HepG2 (cell line): ENCODE measurements at regions not wholly inside any gene's neighbourhood (a gene's known extent, or its start where the extent isn't known, plus 50 kb on each side); places are given as distances from the start of the nearest gene placed in this dataset.

Experiments
- ATAC-seq: fragments of 200-7000 bp; cut with Tn5 transposase; 3 replicates; pipeline ENCODE4 v1.9.1; 2020; ENCODE audit warnings: mild to moderate bottlenecking, moderate library complexity
- BruUV-seq: library from RNA; stranded (reverse); fragments of 400-500 nt; replicated peaks from 2 replicates; lab custom pipeline; 2021; lab: Mats Ljungman, UMichigan
- CTCF ChIA-PET: fragments of 300-600 bp; formaldehyde crosslinking; extraction: SDS; loops from one replicate; lab custom pipeline; 2021; ENCODE audit warnings: low total read pairs, inconsistent platforms, low intra/inter-chr PET ratio; lab: Yijun Ruan, JAX
- POLR2A ChIA-PET: fragments of 350-600 bp; sonication (Branson Sonifier 250); formaldehyde crosslinking; loops from one replicate; lab custom pipeline; 2020; ENCODE audit warnings: antibody characterized with exemption, inconsistent platforms; lab: Yijun Ruan, JAX
- DNase-seq: peaks from one replicate; pipeline ENCODE4 v3.0.0-alpha.2; 2015; ENCODE audit warnings: low spot score
- FAIRE-seq: peaks from 3 replicates; lab custom pipeline; 2011; peaks lifted over from hg19 to GRCh38; lab: Jason Lieb, UNC
- H2AFZ ChIP-seq: one replicate; pipeline ENCODE4 v1.6.1; 2011; ENCODE audit warnings: low read length, inconsistent platforms
- H3K27ac ChIP-seq: fragments of 300-600 bp; 3 replicates; pipeline ENCODE4 v1.8.0; 2011; ENCODE audit warnings: mixed run types, mild to moderate bottlenecking, mixed read lengths, low read length, inconsistent platforms; ENCODE audit not compliant: insufficient read depth; ENCODE audit errors: extremely low read length
- H3K27me3 ChIP-seq, 2 experiments: fragments of 200-600 bp in 1 of 2; 2 replicates in 1 of 2; 3 replicates in 1 of 2; pipeline versions ENCODE4 v1.6.0 to v1.8.0; 2011; ENCODE audit warnings: low read length in 2 of 2, mild to moderate bottlenecking in 2 of 2, moderate library complexity in 2 of 2, inconsistent platforms in 1 of 2; ENCODE audit not compliant: insufficient read depth in 2 of 2, control insufficient read depth in 1 of 2
- H3K36me3 ChIP-seq, 2 experiments: fragments of 200-600 bp in 1 of 2; replicated peaks in 1 of 2; 2 replicates in 1 of 2; 3 replicates in 1 of 2; pipeline versions ENCODE4 v1.5.1 to v1.8.0; 2011; ENCODE audit warnings: low read length in 2 of 2, inconsistent platforms in 1 of 2; ENCODE audit not compliant: insufficient read depth in 2 of 2, control insufficient read depth in 1 of 2
- H3K4me1 ChIP-seq: 2 replicates; pipeline ENCODE4 v1.5.1; 2012; ENCODE audit warnings: low read length, inconsistent platforms; ENCODE audit not compliant: insufficient read depth
- H3K4me2 ChIP-seq: 2 replicates; pipeline ENCODE4 v1.6.0; 2011; ENCODE audit warnings: low read depth, low read length, inconsistent platforms
- H3K4me3 ChIP-seq, 3 experiments: fragments of 200-600 bp in 1 of 3; sonication (generic), shearing (Covaris generic) in 1 of 3; replicated peaks in 1 of 3; 2 replicates each; pipeline ENCODE4 v1.5.1; 2011 to 2016; ENCODE audit warnings: low read length in 3 of 3, inconsistent platforms in 2 of 3, low read depth in 2 of 3, mild to moderate bottlenecking in 2 of 3, control low read depth in 1 of 3, mixed read lengths in 1 of 3; ENCODE audit not compliant: insufficient read depth in 1 of 3
- H3K79me2 ChIP-seq: one replicate; pipeline ENCODE4 v1.6.1; 2011; ENCODE audit warnings: low read length, inconsistent platforms; ENCODE audit not compliant: insufficient read depth
- H3K9ac ChIP-seq: 2 replicates; pipeline ENCODE4 v1.6.0; 2011; ENCODE audit warnings: mild to moderate bottlenecking, low read depth, low read length, inconsistent platforms; ENCODE audit not compliant: insufficient read depth
- H3K9me3 ChIP-seq: 2 replicates; pipeline ENCODE4 v1.5.1; 2012; ENCODE audit warnings: mild to moderate bottlenecking, low read length
- H4K20me1 ChIP-seq: 2 replicates; pipeline ENCODE4 v1.6.0; 2011; ENCODE audit warnings: inconsistent platforms, mild to moderate bottlenecking, low read length, moderate library complexity; ENCODE audit not compliant: insufficient read depth
- ATF7 ChIP-seq, 2 experiments: fragments of 450-650 bp in 1 of 2; sonication (generic) in 1 of 2; formaldehyde crosslinking in 1 of 2; IDR thresholded peaks; 2 replicates each; pipeline versions ENCODE4 v1.4.0 to v1.6.1; 2016 to 2020; ENCODE audit warnings: antibody characterized with exemption in 1 of 2, mild to moderate bottlenecking in 1 of 2, missing genetic modification reagents in 1 of 2
- HIC2 ChIP-seq: sonication (generic); formaldehyde crosslinking; IDR thresholded peaks from 2 replicates; pipeline ENCODE4 v1.9.0; 2022; ENCODE audit warnings: low read depth, missing genetic modification reagents
- HNRNPK ChIP-seq: fragments of 200-400 bp; formaldehyde crosslinking; IDR thresholded peaks from 2 replicates; pipeline ENCODE4 v1.6.1; 2018; ENCODE audit warnings: low read length, low read depth, moderate library complexity, mild to moderate bottlenecking; ENCODE audit not compliant: poor library complexity, severe bottlenecking
- JDP2 ChIP-seq: sonication (generic); formaldehyde crosslinking; IDR thresholded peaks from 2 replicates; pipeline ENCODE4 v1.8.1; 2022; ENCODE audit warnings: missing genetic modification reagents, borderline replicate concordance
- PCBP1 ChIP-seq: fragments of 200-400 bp; formaldehyde crosslinking; IDR thresholded peaks from 2 replicates; pipeline ENCODE4 v1.6.1; 2017; ENCODE audit warnings: mild to moderate bottlenecking, low read depth, low read length, borderline replicate concordance
- ZFP91 ChIP-seq: sonication (generic); formaldehyde crosslinking; IDR thresholded peaks from 2 replicates; pipeline ENCODE4 v1.9.0; 2022; ENCODE audit warnings: missing genetic modification reagents, mild to moderate bottlenecking, borderline replicate concordance
- ZNF317 ChIP-seq: sonication (generic); formaldehyde crosslinking; IDR thresholded peaks from 2 replicates; pipeline ENCODE4 v1.5.0; 2020; ENCODE audit warnings: mild to moderate bottlenecking, missing genetic modification reagents
- ZNF549 ChIP-seq: sonication (generic); formaldehyde crosslinking; IDR thresholded peaks from 2 replicates; pipeline ENCODE4 v1.5.0; 2020; ENCODE audit warnings: missing genetic modification reagents
- ZNF580 ChIP-seq: IDR thresholded peaks from 2 replicates; pipeline ENCODE4 v1.6.1; 2016; ENCODE audit warnings: low read depth, borderline replicate concordance
- ZNF609 ChIP-seq: sonication (generic); formaldehyde crosslinking; IDR thresholded peaks from 2 replicates; pipeline ENCODE4 v1.4.0; 2020; ENCODE audit warnings: mild to moderate bottlenecking, missing genetic modification reagents, borderline replicate concordance
- ZNF841 ChIP-seq: sonication (generic); formaldehyde crosslinking; IDR thresholded peaks from 2 replicates; pipeline ENCODE4 v1.8.1; 2023; ENCODE audit warnings: missing genetic modification reagents, borderline replicate concordance
- ZNF850 ChIP-seq: sonication (generic); formaldehyde crosslinking; conservative IDR thresholded peaks from 2 replicates; pipeline ENCODE4 v1.9.0; 2021; ENCODE audit warnings: mild to moderate bottlenecking, missing genetic modification reagents
- WGBS: methylation state at CpG from one replicate; pipeline ENCODE4 v1.1.6; 2017; ENCODE audit warnings: low lambda C conversion rate; 5-methylcytosine and 5-hydroxymethylcytosine counted together
- in situ Hi-C: cut with HindIII; loops from 2 replicates; pipeline ENCODE4 v1.10.0; 2017; ENCODE audit warnings: low pct_unique_long_range_greater_than_20kb; ENCODE audit not compliant: extremely low pct_ligation_motif_present
- intact Hi-C: fragments of 100-400 bp; cut with micrococcal nuclease; formaldehyde crosslinking; loops from one replicate; pipeline ENCODE4 v1.10.0; 2022; ENCODE audit not compliant: unreplicated experiment

- TF ChIP-seq HIC2 (CRISPR knock-in tag): no peak
- no peak for TF ChIP-seq ZNF850 (CRISPR knock-in tag)
- no peak for TF ChIP-seq HNRNPK
- TF ChIP-seq ZNF549 (CRISPR knock-in tag): no peak
- TF ChIP-seq ZNF317 (CRISPR knock-in tag): no peak
- TF ChIP-seq JDP2: no peak
- TF ChIP-seq PCBP1: no peak
- no peak for TF ChIP-seq ZNF580 (CRISPR knock-in tag)
- TF ChIP-seq ZNF841: no peak
- no peak for TF ChIP-seq ATF7 (IDR thresholded peaks at IDR 0.05)
- no peak for TF ChIP-seq ATF7 (CRISPR knock-in tag; IDR thresholded peaks at IDR 0.05)
These were observed 314.8 kb downstream of the ZNF536 start (continued) for GRCh38 chr19:30686826-30687566.

GRCh38 chr19:30686176-30686820 is 314.1 kb downstream of the ZNF536 start:
- no peak overlapping the region for H3K4me3 ChIP-seq
- no peaks in the 10 kb centered on the region for H3K9me3 ChIP-seq
- ChIA-PET CTCF (no interaction called here), POLR2A (no interaction called here)
- H3K27ac ChIP-seq: no peak overlapping the region
- in situ Hi-C loops: no loop called here
- intact Hi-C loops: no loop called here
- no peak overlapping the region for H2AFZ ChIP-seq
- DNase-seq (no peak), FAIRE-seq (no peak), ATAC-seq (no peak)
- no peaks in the 10 kb centered on the region for H3K79me2 ChIP-seq
- WGBS: 59% methylated on average over 18 of the region's 23 CpGs
- no peak overlapping the region for H3K4me2 ChIP-seq
- no peaks in the 10 kb centered on the region for H3K4me1 ChIP-seq
- H3K36me3 ChIP-seq: no peaks in the 10 kb centered on the region
- H4K20me1 ChIP-seq: no peaks in the 10 kb centered on the region
- no peak overlapping the region for H3K9ac ChIP-seq
- H3K27me3 ChIP-seq: peaks cover 0 to 19% of the 10 kb centered on the region in 2 experiments; a peak in 3 of 5 replicates
- BruUV-seq: no TSS peak
- no peak for TF ChIP-seq ZNF609
- no peak for TF ChIP-seq ZFP91
